Astrocyte (in vitro differentiated cells and primary cell): ENCODE measurements at regions not wholly inside any gene's neighbourhood (a gene's known extent, or its start where the extent isn't known, plus 50 kb on each side); places are given as distances from the start of the nearest gene placed in this dataset.

Source experiments
- CTCF ChIP-seq: IDR thresholded peaks from 2 replicates; pipeline ENCODE4 v1.5.1; 2011; ENCODE audit warnings: low read depth, mild to moderate bottlenecking, inconsistent platforms, low read length, moderate library complexity; ENCODE audit not compliant: insufficient read depth
- EZH2 ChIP-seq: IDR thresholded peaks from 2 replicates; pipeline ENCODE4 v1.6.1; 2012; ENCODE audit warnings: mild to moderate bottlenecking, low read length, inconsistent platforms; ENCODE audit not compliant: insufficient read depth

GRCh38 chr9:27847818-27848217 lies 274.5 kb upstream of the C9orf72 start:
- TF ChIP-seq CTCF = no peak
- no peak for TF ChIP-seq EZH2
